ENCODE measurements at regions not wholly inside any gene's neighbourhood (a gene's known extent, or its start where the extent isn't known, plus 50 kb on each side); places are given as distances from the start of the nearest gene placed in this dataset.

- no peak for TF ChIP-seq POLR2A (IDR thresholded peaks at IDR 0.05)
- TF ChIP-seq, protein P1, sequence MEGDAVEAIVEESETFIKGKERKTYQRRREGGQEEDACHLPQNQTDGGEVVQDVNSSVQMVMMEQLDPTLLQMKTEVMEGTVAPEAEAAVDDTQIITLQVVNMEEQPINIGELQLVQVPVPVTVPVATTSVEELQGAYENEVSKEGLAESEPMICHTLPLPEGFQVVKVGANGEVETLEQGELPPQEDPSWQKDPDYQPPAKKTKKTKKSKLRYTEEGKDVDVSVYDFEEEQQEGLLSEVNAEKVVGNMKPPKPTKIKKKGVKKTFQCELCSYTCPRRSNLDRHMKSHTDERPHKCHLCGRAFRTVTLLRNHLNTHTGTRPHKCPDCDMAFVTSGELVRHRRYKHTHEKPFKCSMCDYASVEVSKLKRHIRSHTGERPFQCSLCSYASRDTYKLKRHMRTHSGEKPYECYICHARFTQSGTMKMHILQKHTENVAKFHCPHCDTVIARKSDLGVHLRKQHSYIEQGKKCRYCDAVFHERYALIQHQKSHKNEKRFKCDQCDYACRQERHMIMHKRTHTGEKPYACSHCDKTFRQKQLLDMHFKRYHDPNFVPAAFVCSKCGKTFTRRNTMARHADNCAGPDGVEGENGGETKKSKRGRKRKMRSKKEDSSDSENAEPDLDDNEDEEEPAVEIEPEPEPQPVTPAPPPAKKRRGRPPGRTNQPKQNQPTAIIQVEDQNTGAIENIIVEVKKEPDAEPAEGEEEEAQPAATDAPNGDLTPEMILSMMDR (IDR thresholded peaks at IDR 0.05), result no peak
Measured at GRCh38 chr4:119872371-119873016, 194.2 kb downstream of the MAD2L1 start.
